ENCODE measurements at regions not wholly inside any gene's neighbourhood (a gene's known extent, or its start where the extent isn't known, plus 50 kb on each side); places are given as distances from the start of the nearest gene placed in this dataset.

GRCh38 chr18:78421392-78421791 lies 558.2 kb upstream of the SALL3 start:
- intact Hi-C loops (cut with DNase I; ENCODE audit: low total_unique reads), result no loop called here
- H3K4me3 ChIP-seq, result no peak overlapping the region
- H3K9me3 ChIP-seq, result no peaks in the 10 kb centered on the region
- peaks cover 0 to 8% (median 0%) of the 10 kb centered on the region in 6 donors for H3K4me1 ChIP-seq
- H3K27ac ChIP-seq, result no peak overlapping the region
- H3K27me3 ChIP-seq (replicated peaks in 1 of 7), result peaks cover 0 to 9% (median 0%) of the 10 kb centered on the region in 7 donors
- no peaks in the 10 kb centered on the region for H3K36me3 ChIP-seq
- TF ChIP-seq POLR2A (IDR thresholded peaks at IDR 0.05) (no peak), CTCF (IDR thresholded peaks at IDR 0.05 in 8 of 11, conservative IDR thresholded peaks at IDR 0.05 in 3 of 11) (no peak), POLR2AphosphoS5 (IDR thresholded peaks at IDR 0.05) (no peak)
- 33 to 76% (median 60%) methylated on average over 1 of the region's 1 CpG for WGBS, 5 donors
- DNase-seq, result no peak

GRCh38 chr18:78422336-78422735 lies 557.3 kb upstream of the SALL3 start:
- intact Hi-C loops (cut with DNase I; ENCODE audit: low total_unique reads), result no loop called here
- TF ChIP-seq POLR2AphosphoS5 (IDR thresholded peaks at IDR 0.05), result no peak
- TF ChIP-seq POLR2A (IDR thresholded peaks at IDR 0.05), result no peak
- TF ChIP-seq CTCF (IDR thresholded peaks at IDR 0.05 in 8 of 11, conservative IDR thresholded peaks at IDR 0.05 in 3 of 11), result no peak
- no peak for DNase-seq
- no peaks in the 10 kb centered on the region for H3K9me3 ChIP-seq
- 79 to 84% (median 83%) methylated on average over 7 of the region's 7 CpGs for WGBS, 5 donors
- H3K27ac ChIP-seq, result no peak overlapping the region
- peaks cover 0 to 9% (median 0%) of the 10 kb centered on the region in 7 donors for H3K27me3 ChIP-seq (replicated peaks in 1 of 7)
- H3K36me3 ChIP-seq, result no peaks in the 10 kb centered on the region
- H3K4me1 ChIP-seq, result peaks cover 0 to 8% (median 0%) of the 10 kb centered on the region in 6 donors
- H3K4me3 ChIP-seq, result no peak overlapping the region

- Histone ChIP-seq H3K27me3 (replicated peaks in 1 of 7) (peaks cover 0 to 9% (median 0%) of the 10 kb centered on the region in 7 donors), H3K36me3 (no peaks in the 10 kb centered on the region), H3K9me3 (no peaks in the 10 kb centered on the region), H3K27ac (no peak overlapping the region), H3K4me1 (peaks cover 0 to 8% (median 0%) of the 10 kb centered on the region in 6 donors), H3K4me3 (no peak overlapping the region)
- TF ChIP-seq POLR2A (IDR thresholded peaks at IDR 0.05) (no peak), CTCF (IDR thresholded peaks at IDR 0.05 in 8 of 11, conservative IDR thresholded peaks at IDR 0.05 in 3 of 11) (no peak), POLR2AphosphoS5 (IDR thresholded peaks at IDR 0.05) (no peak)
- DNase-seq, result no peak
- WGBS, 5 donors, result 87 to 96% (median 88%) methylated on average over 12 of the region's 12 CpGs
- intact Hi-C loops (cut with DNase I; ENCODE audit: low total_unique reads), result no loop called here
These were observed 555.8 kb upstream of the SALL3 start for GRCh38 chr18:78423811-78424210.

GRCh38 chr18:78424403-78425018 lies 555.1 kb upstream of the SALL3 start:
- 66 to 76% (median 73%) methylated on average over 7 of the region's 7 CpGs for WGBS, 5 donors
- intact Hi-C loops (cut with DNase I; ENCODE audit: low total_unique reads), result no loop called here

More at GRCh38 chr18:78424403-78425018, 555.1 kb upstream of the SALL3 start:
- peaks cover 0 to under 1% (median 0%) of the 10 kb centered on the region in 8 donors for H3K9me3 ChIP-seq
- peaks cover 0 to 9% (median 0%) of the 10 kb centered on the region in 7 donors for H3K27me3 ChIP-seq (replicated peaks in 1 of 7)
- peaks cover 0 to 8% (median 0%) of the 10 kb centered on the region in 6 donors for H3K4me1 ChIP-seq
- H3K27ac ChIP-seq, result no peak overlapping the region
- no peak overlapping the region for H3K4me3 ChIP-seq
- no peak for DNase-seq
- no peaks in the 10 kb centered on the region for H3K36me3 ChIP-seq
- TF ChIP-seq POLR2A (IDR thresholded peaks at IDR 0.05) (no peak), POLR2AphosphoS5 (IDR thresholded peaks at IDR 0.05) (no peak), CTCF (IDR thresholded peaks at IDR 0.05 in 8 of 11, conservative IDR thresholded peaks at IDR 0.05 in 3 of 11) (no peak)

Measured in spleen (tissue), 11 donors.